NB4 (cell line): ENCODE measurements at regions not wholly inside any gene's neighbourhood (a gene's known extent, or its start where the extent isn't known, plus 50 kb on each side); places are given as distances from the start of the nearest gene placed in this dataset.

Source experiments
- CTCF ChIP-seq: IDR thresholded peaks from one replicate; pipeline ENCODE4 v1.5.1; 2012; ENCODE audit warnings: low read depth, low read length
- POLR2A ChIP-seq: IDR thresholded peaks from 2 replicates; pipeline ENCODE4 v1.6.1; 2011; ENCODE audit warnings: mild to moderate bottlenecking; ENCODE audit not compliant: insufficient read length; ENCODE audit errors: extremely low read depth

GRCh38 chr10:124333931-124334330 lies 84.8 kb downstream of the OAT start:
- TF ChIP-seq CTCF: no peak
- no peak for TF ChIP-seq POLR2A
